ELR (cell line): ENCODE measurements at regions not wholly inside any gene's neighbourhood (a gene's known extent, or its start where the extent isn't known, plus 50 kb on each side); places are given as distances from the start of the nearest gene placed in this dataset.
"Not testable (repeated sequence)": the region's sequence is repeated elsewhere in the genome, so short reads cannot be mapped to it uniquely, and the experiment has no call there.

Experiments used
- DNase-seq: peaks from one replicate; pipeline ENCODE4 v3.0.0-alpha.2; 2015; ENCODE audit warnings: low read depth

DNA sequence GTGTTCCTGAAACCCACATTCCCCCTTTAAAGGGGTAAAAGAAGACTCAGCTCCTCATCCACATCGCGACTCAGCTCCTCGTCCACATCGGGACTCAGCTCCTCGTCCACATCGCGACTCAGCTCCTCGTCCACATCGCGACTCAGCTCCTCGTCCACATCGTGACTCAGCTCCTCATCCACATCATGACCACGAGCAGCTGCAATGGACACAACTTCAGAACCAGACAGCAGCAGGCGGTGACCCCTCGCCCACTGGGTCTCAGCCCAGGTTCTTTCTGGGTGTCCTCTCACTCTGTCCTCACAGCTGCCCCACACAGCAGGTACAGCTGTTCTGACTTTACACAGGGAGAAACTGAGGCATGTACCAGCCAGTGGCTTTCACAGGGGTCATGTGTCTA lies 163.5 kb upstream of the SALL3 start:
- DNase-seq, result no peak

DNA sequence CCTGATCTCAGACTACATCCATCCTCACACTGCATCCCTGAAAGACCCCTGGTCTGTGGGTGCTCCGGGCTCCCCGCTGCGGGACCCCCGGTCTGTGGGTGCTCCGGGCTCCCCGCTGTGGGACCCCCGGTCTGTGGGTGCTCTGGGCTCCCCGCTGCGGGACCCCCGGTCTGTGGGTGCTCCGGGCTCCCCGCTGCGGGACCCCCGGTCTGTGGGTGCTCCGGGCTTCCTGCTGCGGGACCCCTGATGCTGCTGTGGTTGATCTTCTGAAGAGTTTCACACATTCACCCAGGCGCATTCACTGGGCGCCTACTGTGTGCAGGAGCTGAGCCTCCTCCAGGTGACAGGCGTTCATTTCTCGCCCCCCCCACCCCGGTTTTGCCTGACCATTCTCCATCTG lies 162.7 kb upstream of the SALL3 start:
- no peak for DNase-seq

DNA sequence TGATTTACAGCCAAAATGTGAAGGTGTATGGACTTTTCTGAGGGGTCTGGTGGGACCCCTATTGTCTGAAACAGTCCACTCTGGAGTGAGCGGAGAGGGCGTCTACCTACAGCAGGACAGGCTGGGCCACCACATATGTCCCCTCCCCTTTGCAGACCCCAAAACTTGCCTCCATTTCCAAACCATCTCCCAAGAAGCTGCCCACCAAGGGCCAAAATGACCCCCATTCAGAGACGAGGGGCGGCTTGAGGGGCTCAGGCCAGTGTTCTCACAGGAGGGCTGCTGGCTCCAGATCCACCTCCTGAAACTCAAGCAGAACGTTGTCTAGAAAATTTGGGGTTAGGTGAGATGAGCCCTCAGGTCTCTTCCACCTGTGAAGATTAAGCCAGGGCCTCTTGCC lies 161.1 kb upstream of the SALL3 start:
- DNase-seq, result no peak

DNA sequence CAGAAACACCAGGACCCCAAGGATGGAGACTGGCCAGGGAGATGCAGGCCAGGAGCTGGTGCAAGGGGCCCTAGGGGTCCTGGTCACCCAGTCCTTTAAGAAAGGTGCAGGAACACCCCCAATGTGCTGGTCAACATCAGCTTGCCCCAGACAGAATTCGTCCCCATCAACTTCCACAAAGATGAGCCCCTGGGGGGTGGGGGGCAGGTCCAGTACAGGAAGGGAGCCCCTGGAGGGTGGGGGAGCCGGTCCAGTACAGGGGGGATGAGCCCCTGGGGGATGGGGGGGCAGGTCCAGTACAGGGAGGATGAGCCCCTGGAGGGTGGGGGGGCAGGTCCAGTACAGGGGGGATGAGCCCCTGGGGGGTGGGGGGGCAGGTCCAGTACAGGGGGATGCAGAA lies 160.7 kb upstream of the SALL3 start:
- no peak for DNase-seq

DNA sequence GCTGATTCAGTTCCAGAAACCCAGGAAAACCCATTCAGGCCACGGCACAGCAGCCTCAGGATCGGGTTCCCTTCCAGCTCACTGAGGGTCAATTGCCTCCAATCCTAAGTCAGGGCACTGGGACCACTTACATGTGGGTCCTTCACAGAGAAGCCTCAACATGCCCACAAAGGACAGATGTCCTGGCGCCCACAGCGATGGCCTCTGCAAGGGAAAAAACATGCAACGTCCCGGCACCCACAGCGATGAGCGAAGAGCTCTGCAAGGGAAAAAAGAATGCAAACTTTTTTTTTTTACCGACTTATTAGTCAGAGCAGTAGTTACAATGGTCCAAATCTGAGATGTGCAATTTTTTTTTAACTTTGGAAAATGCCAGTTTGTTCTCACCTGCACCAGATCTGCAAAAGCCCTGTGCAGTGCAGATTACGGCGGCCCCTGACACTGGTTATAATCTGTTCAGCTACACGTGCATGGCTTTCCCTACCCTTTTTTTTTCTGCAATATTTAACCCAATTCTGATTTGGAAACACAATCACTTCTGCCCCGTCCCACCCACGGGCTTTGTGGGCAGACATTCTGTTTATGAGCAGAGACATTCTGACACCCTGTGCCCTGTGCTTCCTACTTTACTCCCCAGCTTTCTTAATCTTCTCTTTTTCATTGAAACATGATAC lies 159.3 kb upstream of the SALL3 start:
- no peak for DNase-seq

DNA sequence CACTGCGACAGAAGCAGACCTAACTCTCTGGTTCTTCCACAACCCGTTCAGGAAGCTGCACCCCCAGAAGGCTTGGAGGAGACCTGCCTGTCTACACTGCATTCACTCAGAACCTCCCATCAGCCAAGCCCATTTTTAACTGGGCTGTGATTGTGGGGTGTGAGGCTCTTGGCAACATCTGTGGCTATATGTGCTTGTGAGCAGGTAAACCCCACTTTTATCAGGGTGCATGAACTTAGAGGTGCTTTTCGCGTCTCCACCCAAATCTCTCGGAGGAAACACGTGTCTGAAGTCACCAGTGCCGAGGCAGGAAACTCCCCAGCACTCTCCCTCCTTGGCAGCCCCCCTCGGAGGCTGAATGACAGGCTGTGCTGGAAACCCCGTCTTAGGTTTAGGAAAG lies 158.2 kb upstream of the SALL3 start:
- no peak for DNase-seq

DNA sequence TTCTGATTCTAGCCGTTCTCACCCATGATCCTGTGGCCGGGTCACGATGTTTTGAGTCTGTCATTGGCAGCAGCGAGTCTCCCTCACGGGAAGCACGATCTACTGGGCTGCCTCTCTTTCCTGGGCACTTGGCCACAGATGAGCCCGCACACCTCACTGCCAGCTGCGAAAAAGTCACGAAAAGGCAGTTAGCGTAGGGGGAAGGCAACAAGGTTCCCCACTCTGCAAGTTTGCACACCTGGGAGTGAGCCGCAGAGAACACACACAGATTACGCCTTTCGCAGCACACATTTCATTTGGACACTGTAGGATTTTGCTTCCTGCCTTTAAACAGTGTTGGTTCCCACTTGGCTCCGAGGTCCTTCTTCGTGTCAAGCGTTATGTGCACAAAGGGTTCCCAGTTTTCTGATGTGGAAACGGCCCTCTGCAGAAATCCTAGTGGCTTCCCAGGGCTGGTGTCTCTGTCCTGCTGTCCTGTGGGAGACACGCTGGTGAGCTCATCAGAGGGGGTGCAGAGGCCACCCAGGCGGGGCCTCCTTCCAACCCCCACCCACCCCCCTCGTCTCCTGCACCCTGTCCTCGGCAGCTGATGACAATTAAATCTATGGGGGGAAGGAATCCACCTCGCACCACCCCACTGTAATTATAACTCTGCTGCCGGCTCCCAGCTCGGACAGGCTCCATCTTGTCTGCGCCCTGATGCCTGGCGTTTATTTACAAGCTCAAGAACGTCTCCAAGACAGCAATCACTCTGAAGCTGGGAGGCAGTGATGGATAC lies 157.3 kb upstream of the SALL3 start:
- DNase-seq, result no peak

DNA sequence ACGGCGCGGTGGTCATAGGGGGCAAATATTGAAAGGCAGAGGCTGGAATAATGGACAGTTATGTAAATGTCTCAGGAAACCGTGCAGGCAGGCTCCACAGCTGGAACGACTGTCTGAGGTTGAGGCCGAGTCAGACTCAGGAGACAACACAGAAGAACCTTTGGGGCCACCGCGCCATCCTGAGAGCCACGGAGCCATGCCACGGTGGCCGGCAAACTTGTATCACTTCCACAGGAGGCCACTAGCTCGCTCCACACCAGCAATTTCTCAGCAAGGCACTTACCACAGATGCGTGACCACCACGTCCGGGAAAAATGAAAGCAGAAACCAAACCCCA lies 156.7 kb upstream of the SALL3 start:
- DNase-seq, result no peak

DNA sequence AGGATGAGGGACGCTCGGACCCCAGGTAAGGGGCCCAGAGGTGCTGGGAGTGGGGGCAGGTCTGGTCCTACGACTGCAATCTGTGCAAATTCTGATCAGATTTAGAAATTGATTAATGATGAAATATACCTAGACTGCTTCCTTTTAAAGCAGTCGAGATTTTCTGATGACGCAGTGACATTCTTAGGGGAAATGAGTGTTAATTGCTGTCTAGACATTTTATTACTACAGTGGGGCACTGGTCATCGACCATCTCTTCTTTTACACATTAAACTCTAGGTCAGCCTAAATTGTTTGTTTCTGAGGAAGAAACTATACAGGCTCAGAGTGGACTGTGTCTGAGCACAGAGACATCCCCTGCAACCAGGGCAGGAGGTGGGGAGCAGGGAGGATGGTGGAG lies 154.4 kb upstream of the SALL3 start:
- DNase-seq, result no peak

DNA sequence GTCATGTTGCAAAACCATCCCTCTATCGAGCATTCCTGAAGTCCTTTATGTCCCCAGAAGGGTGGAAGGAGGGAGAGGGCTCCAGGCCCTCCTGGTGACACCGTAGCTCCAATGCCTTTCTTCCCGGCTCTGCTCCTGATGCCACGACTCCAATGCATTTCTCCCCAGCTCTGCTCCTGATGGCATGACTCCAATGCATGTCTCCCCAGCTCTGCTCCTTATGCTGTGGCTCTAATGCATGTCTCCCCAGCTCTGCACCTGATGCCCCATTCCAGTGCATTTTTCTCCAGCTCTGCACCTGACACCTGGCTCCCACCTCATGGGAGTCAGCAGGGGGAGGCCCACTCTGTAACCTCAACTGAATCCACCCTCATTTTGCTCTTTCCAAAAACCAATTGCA lies 153.0 kb upstream of the SALL3 start:
- no peak for DNase-seq

DNA sequence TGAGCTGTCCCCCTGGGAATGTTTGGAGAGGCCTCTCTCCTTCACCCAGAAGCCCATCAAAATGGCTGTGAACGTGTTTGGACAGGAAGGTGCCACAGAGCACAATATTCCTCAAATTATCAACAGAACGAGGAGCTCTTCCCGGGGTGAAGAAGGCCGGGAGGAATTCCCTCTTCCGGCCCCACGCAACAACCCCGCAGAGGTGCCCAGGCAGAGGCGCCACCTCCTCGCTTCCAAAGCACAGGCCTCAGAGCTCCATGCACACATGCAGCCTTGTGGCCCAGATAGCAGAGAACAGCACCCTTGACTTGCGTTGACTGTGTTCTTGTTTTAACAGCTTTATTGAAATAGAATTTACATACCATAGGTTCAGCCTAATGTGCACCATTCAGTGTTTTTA lies 152.5 kb upstream of the SALL3 start:
- no peak for DNase-seq

DNA sequence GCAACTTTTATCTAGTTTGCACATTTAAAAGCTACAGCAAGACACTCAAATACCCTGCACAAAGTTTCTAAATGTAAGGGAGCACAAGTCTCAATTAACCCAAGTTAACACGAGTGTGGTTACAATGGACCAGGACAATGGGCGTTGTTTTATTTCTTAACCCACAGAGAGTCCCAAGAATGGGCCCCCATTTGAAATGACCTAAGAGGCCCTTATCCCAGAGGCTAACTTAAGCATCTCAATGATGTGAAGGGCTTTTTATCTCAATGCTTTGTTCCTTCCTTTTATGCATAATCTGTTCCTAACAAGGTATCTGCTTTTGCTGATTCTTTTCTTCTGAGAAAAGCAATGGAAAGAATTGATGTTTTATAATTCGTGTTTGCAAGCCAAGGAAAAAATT lies 151.5 kb upstream of the SALL3 start:
- no peak for DNase-seq

DNA sequence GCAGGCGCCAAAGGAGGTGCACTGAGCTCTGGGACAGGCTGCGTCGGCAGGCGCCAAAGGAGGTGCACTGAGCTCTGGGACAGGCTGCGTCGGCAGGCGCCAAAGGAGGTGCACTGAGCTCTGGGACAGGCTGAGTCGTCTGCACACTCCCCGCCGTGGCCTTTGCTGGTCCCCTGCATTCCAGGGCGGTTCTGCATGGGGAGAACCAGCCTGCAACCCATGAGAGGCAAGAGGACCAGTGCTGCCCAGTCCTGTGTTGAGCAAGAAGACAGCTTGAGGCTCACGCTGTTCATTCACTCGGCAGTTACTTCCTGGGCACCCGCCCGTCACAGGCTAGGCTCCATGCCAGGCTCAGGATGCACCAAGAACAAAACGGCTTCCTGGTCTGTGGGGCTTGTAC lies 150.6 kb upstream of the SALL3 start:
- not testable (repeated sequence) for DNase-seq

DNA sequence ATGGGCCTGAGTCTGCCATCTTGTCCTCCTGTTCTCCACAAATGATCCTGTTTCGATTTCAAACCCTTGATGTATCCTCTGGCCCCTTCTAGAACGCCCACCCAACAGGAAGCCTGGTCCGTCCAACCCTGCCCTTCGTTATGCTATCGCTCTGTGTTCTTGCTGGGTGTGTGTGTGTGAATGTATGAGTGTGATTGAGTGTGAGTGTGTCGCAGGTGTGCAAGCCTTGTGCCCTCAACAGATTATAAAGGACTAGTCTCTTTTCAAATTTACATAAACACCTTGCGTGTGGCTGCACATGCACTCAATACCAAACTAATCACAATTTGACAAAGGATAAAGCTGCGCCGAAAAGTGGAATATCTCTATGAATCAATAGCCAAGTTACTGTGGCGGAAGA lies 149.5 kb upstream of the SALL3 start:
- no peak for DNase-seq

DNA sequence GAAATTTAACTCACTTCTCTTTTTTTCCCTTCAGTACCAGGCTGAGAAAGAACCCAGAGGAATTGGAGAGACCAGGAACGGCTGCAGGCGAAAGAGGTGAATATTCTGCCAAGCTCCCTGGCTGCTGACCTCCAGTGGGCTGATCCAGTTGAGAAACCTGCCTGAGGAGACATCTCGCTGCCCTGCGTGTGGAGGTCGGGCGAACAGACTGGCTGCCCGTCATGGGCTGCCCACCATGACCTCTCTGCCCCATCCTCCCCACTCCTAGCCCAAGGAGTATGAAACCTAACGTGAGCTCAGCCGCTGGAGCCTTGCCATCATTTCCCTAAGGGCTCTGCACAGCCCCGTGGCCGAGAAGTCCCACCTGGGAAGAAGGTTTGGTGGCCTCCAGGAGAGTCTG lies 148.8 kb upstream of the SALL3 start:
- DNase-seq, result no peak

DNA sequence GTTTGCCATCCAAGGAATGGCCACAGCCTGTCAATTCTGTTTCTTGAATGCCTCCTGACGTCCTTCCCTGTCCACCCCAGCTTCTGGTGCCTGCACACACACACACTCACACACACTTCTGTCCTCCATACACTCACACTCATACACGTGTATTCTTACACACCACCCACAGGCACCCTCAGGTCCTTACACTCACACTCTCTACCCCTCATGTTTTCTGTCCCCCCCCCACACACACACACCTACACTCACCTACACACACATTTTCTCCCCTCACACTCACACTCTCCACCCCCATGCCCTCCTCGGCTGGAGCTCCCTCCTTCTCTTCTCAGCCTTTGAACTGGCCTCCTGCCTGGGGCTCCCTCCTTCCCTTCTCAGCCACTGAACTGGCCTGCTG lies 148.0 kb upstream of the SALL3 start:
- DNase-seq, result no peak

DNA sequence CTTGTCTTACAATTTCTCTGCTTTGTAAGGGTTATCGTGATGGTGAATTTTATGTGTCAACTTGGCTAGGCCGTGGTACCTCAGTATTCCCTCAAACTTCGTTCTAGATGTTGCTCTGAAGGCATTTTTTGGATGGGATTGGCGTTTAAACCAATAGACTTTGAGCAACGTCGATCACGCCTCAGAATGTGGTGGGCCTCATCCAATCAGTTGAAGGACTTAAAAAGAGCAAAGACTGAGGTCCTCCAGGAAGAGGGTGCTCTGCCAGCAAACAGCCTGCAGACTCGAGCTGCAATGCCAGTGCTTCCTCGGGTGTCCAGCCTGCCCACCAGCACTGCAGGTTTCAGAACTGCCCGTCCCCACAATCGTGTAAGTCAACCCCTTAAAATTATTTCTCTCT lies 145.8 kb upstream of the SALL3 start:
- no peak for DNase-seq

DNA sequence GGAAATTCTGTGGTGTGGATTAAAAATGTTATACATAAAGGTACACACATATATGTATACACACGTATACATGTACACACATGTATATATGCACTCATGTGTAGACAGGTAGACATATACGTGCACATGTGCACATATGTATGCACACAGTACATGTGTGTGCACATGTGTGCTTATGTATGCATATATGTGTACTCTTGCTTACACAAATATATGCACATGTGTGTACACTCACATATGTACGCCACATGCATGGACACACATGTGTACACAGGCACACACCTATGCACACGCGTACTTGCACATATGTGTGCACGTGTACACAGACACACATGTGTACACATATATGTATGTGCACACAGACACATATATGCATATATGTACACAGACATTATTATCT lies 142.8 kb upstream of the SALL3 start:
- DNase-seq, result no peak

DNA sequence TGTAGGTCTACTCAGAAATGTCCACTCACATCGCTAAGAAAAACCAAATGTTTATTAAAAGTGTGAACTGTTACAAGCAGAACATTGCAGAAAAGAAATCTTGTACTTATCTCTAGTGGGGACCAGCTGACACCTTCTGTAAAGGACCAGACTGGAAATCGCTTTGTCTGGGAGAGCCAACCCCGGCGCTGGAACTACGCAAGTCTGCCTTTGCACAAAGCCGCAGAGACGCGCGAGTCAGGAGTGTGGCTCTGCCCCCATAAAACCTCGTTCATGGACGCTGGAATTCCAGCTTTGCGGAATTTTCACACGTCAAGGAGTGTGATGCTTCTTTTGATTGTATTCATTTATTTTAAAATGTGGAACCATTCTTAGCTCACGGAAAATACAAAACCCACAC lies 141.9 kb upstream of the SALL3 start:
- no peak for DNase-seq

DNA sequence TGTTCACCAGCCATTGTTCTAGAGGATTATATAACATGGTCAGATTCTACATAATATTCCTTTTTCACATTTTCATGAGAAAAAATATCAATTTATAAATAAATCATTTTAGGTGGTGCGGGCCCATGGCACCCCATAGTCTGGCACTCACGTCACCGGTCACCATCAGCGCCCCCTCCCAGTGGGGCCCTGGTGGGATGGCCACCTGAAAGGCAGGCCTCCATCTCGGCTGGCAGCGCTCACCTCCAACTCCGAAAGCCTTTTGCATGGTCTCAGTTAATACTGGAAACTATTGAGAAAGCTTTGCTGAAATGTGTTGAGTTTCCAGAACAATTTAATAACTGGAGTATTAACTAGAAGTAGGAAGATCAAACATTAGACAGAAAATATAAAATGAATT lies 141.4 kb upstream of the SALL3 start:
- no peak for DNase-seq

DNA sequence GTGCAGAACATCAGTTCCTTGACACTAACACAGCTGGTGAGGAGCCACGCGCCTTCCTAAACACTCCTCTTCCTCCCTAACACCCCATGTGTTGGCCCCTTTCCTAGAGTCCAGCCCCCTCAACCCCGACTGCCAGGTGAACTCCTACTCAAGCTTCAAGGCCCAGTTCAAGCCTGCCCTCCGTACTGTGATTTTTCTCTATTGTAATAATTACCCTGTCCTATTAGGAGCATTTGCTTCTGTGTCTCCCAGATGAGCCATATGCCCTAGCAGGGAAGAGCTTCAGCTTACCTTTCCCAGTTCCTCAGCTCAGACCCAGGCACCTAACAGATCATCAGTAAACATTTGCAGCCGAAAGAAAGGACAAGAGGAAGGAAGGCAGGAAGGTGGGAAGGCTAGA lies 130.6 kb upstream of the SALL3 start:
- DNase-seq, result no peak

DNA sequence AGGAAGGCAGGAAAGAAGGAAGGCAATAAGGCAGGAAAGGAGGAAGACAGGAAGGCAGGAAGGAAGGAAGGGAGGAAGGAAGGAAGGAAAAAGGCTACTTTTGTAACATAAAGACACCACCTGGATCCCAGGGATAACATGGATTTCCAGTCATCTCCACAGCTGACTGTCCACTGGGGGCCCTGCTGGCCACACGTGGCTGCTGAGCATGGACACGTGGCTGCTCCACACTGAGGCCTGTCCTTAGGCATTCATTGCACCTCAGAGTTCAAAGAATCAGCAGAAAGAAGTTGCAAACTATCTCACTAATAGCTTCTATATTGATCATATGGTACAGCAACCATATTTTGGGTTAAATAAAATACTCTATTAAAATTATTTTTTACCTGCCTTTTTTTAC lies 130.2 kb upstream of the SALL3 start:
- DNase-seq, result no peak

DNA sequence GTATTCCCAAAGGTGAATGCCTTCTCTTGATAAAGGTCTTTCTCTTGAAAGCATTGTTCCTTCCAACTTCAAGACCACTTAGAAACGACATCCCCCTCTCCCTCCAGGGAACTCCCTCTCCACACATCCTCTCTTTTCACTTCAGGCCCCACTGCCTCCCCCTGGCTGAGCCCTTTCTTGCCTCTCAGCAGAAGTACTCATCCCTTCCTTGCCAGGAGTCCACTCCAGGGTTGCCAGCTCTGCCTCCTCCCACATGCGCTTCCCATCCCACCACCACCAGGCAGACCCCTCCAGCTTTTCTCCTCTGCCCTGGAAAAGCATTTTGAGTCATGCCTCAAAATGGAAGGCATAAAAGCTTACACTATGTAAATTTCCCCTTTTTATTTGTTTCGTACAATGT lies 126.3 kb upstream of the SALL3 start:
- no peak for DNase-seq

DNA sequence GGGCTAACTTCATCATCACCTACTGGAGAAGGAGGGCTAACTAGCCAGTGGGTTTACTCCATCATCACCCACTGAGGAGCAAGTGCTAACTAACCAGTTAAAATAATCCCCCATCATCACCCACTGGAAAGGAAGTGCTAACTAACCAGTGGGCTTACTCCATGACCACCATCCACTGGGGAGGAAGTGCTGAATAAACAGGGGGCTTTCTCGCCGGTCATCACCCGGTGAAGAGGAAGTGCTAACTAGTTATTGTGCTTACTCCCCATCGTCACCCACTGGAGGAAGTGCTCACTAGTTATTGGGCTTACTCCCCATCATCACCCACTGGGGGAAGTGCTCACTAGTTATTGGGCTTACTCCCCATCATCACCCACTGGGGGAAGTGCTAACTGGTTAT lies 124.4 kb upstream of the SALL3 start:
- no peak for DNase-seq
